HPDE6-E6E7 (cell line): ENCODE measurements at regions not wholly inside any gene's neighbourhood (a gene's known extent, or its start where the extent isn't known, plus 50 kb on each side); places are given as distances from the start of the nearest gene placed in this dataset.
"Not testable (repeated sequence)": the region's sequence is repeated elsewhere in the genome, so short reads cannot be mapped to it uniquely, and the experiment has no call there.

Source experiments
- DNase-seq: peaks from one replicate; pipeline ENCODE4 v3.0.0; 2011; ENCODE audit warnings: missing footprints; ENCODE audit errors: extremely low spot score

DNA sequence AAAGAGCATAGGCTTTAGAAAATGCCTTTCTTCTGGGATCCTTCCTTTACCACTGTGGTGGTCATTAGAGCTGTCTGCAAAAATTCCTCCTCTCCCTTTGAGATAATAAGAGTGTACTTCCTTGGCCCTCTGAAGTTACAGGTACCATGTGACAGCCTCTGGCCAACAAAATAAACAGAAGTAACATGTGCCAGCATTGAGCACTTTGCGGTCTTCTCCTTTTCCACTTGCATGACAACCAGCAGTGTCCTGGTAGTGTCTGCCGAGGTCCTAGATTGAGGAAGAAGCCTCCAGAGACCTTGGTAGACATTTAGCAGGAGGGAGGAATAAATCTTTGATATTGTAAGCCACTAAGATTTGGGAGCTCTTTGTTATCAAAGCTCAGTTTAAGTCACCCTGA lies 87.5 kb upstream of the ARID1B start:
- no peak for DNase-seq

DNA sequence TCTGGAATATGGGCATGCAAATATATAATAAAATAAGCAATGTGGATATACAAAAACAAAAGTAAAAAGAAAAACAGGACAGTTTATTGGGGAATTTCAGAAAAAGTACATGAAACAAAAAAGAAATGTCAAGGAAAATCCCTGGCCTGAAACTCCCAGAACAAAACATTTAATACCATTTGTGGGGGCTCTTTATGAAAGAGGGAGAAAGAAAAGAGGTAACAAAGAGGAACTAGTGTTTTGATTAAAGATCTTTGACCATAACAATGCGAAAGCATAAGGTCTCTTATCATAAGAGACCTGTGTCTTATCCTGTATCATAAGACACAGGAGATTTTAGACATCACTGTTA lies 88.6 kb upstream of the ARID1B start:
- DNase-seq = no peak

DNA sequence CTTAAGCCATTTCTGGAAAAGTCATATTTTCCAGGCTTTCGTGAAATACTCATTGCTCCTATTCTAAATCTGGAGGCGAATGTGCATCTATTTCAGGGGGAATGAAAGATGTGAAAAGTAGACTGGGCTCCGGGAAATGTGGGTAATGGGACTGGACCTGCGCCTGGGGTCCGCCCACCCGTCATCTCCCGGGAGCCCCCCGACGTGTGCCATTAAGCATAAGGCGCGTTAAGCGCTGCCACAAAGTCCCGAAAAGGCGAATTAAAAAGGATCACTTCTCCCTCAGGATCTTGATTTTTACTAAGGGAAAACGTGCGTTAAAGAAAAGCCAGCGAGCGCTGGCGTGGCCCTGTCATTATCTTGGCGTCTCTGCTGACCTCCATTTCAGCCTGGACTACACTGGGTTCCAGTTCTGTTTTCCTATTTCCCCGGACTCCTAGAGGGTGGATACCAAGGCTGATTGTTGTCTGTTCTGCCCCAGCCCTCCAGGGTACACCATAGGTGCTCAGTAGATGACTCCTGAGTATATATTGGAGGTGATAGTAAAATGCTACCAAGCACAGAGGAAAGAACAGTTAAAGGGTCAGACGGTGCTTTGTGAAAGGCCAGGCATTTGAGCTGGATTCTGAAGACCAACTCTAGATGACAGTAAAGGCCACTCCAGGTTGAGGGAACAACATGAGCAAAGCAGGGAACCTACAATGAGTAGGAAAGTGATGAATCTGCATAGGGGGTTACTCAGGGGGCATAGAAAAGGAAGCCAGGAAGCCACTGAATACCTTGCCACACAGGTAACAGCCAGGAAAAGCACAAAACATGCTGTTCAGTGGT lies 89.2 kb upstream of the ARID1B start:
- DNase-seq = no peak

DNA sequence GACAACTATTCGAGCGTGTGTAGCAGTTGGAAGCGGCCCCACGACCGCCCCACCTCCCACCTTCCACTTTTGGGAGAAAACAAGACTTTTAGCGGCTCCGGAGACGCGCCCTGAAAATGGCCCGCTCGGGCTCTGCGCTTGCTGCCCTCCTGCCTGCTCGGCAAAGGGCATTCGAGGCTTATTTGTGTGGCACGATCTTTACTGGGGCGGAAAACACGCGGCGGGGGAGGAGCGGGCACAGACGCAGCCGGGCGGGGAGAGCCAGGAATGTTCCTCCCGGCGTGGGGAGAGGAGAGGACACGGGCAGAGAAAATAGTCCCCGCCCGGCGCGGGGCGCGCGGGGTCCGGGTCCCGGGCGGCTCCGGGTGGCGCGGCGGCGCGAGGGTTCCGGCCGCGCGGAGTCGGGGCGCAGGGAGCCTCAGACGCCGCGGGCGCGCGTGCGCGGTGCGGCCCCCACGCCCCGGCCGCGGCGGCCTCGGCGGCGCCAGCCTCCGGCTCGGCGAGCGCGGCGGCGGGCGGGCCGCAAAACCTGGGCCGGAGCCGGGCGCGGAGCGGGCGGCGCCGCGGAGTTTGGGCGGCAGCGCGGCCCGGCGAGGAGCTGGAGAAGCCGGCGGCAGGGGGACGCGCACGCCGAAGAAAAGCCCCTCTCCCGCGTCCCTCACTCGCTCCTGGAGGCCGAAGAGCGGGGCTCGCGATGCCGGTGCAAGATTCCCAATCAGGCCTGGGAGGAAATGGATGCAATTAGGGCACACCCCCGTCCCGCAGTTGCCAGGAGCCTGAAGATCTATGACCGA lies 90.0 kb upstream of the ARID1B start:
- peak; percentile 73 for DNase-seq

DNA sequence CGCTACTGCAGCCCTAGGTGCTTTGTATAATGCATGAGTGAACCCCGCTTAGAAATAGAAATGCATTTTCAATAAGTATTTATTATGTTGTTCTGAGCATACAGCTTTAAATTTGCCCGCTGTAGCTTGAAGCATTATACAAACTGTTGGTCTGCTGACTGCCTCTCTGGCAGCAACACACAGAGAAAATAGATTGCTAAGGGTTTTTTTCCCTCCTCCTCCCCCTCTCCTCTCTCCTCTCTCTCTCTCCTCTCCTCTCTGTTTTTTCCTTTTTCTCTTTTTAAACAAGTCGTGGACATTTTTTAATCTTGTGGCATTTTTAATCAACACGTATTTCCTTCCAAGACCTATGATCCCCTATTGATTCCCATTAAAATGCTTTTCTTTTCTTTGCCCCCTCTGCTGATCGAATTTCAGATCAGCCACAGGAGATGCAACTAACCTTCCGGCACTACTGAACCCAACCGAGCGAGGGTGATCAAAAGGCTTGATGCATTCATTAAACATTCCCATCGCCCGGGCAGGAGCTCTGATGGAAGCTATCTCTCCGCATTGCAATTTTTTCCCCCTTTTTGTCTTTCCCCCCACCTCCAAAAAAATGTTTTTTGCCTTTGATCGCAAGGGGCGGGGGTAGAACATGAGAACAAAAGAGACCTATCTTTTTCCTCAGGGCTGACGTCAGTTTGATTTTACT lies 90.7 kb upstream of the ARID1B start:
- DNase-seq = peak; percentile 57

DNA sequence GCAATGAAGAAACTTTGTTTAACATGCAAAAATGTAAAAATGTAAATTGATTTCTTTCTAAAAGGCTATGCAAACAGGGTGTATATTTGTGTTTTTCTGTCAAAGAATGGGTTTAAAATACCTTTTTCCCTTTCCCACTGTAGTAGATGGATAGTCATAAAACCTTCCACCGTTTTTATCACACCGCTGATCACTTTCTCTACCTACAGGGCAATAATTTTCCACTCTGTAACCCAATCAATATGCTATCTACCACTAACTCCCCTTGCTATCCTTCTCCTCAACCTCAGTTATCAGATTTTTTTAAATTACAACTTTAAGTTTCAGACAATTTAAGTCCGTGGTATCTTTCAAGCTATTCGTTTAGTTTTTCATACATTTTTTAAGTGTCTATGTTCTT lies 91.4 kb upstream of the ARID1B start:
- DNase-seq = no peak

DNA sequence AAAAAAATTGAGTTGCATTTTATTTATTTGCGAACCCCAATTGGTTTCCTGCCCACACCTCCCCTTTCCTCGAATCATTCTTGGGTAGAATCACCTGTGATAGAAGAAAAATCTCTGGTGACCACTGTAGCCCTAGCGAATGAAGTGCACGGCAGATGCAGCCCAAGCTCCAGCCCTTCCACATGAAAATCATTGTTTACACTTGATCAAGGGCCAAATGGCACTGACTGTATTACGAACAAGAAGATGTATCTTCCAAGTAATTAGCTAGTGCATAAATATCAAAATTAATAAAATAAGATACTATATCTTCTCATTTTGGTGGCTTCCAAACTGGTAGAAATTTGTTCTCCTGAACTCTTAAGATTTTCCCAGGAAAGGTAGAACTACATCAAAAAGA lies 93.4 kb upstream of the ARID1B start:
- DNase-seq = no peak

DNA sequence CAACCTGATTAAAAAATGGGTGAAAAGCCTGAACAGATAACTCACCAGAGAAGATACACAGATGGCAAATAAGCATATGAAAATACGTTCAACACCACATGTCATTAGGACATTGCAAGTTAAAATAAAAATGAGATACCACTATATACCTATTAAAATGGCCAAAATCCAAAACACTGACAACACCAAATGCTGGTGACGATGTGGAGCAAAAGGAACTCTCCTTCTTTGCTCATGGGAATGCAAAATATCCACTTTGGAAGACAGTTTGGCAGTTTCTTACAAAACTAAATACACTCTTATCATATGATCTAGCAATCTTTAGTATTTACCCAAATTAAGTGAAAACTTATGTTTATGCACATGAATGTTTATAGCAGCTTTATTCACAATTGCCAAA lies 100.5 kb upstream of the ARID1B start:
- DNase-seq = no peak

DNA sequence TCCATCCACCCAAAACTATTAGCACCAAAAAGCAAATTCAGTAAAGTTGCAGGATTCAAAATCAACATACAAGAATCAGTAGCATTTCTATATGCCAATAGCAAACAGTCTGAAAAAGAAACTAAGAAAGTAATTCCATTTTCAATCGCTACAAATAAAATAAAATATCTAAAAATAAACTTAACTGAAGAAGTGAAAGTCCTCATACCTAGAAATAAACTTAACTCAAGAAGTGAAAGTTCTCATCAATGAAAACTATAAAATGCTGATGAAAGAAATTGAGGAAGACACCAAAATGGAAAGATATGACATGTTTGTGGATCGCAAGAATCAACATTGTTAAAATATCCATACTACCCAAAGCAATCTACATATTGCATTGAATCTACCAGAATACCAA lies 103.0 kb upstream of the ARID1B start:
- no peak for DNase-seq

DNA sequence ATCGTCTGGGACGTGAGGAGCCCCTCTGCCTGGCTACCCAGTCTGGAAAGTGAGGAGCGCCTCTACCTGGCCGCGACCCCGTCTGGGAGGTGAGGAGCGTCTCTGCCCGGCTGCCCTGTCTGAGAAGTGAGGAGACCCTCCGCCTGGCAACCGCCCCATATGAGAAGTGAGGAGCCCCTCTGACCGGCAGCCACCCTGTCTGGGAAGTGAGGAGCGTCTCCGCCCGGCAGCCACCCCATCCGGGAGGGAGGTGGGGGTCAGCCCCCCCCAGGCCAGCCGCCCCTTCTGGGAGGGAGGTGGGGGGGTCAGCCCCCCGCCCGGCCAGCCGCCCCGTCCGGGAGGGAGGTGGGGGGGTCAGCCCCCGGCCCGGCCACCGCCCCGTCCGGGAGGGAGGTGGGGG lies 107.1 kb upstream of the ARID1B start:
- DNase-seq = not testable (repeated sequence)

DNA sequence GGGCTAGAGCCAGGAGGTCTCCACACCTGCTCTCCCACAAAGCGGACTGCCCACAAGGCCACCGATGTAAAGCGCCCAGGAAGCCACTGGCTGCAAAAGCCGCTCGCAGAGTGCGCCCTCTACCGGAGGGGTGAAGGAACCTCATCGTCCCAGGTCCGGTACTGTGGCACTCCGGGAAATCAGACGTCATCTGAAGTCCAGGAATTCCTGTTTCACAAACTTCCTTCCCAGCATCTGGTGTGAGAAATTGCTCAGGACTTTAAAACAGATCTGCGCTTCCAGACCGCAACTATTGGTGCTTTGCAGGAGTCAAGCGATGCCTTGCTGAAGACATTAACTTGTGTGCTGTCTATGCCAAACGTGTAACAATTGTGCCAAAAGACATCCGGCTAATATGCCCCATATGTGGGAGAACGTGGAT lies 115.1 kb upstream of the ARID1B start:
- no peak for DNase-seq

DNA sequence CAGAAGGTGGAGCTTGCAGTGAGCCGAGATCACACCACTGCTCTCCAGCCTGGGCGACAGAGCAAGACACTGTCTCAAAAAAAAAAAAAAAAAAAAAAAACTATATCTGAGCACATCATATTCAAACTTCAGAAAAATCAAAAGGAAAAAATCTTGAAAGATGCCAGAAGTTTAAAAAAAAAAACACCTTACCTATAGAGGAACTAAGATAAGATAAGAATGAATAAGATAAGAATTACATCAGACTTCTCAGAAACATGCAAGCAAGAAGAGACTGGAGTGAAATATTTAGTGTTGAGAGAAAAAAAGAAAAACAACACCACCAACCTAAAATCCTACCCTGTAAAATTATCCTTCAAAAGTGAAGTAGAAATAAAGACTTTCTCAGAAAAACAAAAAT lies 116.8 kb upstream of the ARID1B start:
- DNase-seq = no peak

DNA sequence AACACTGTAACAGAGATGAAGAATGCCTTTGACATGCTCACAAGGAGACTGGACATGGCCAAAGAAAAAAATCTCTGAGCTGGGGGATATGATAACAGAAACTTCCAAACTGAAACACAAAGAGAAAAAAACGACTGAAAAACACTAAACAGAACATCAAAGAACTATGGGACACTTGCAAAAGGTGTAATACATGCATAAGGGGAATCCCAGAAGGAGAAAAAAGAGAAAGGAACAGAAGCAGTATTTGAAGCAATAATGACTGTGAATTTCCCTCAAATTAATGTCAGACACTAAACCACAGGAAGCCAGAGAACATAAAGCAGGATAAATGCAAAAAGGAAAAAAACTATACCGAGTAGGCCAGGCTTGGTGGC lies 117.4 kb upstream of the ARID1B start:
- no peak for DNase-seq

DNA sequence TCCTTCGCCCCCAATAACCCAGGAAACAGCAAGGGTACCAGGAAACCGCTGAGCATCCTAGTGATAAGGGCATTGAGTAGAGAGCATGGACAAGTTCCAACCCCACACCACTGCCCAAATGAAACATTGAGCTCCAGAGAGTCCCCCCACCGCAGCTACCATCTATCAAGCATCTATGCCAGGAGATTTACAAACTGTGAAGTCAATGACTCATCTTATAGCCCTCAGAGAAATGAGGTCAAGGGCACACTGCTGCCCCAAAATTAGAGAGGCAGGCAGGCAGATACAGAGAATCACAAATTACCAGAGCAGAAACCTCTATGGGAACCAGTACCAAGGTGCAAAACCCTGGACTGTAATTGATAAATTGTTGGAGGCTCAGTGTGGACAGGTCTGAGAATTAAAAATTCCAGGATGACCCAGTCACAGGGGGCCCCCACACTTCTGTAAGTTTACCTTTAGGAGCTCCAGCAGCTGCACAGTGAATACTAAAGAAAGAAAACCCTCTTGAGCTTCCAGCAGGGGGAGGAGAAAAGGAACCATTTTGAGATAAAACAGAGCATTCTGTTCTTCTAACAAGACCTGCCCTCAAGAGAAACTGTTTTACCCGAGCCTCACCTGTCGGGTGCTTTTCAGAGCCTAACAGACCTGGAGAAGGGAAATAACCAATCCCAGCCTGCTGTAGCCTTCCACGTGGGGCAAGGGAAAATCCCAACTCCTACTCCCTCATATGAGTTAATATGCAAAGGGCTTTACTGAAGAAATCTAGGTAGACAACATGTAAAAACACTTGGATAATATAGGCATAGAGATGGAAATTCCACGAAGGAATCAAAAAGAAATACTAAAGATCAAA lies 118.0 kb upstream of the ARID1B start:
- DNase-seq = no peak

DNA sequence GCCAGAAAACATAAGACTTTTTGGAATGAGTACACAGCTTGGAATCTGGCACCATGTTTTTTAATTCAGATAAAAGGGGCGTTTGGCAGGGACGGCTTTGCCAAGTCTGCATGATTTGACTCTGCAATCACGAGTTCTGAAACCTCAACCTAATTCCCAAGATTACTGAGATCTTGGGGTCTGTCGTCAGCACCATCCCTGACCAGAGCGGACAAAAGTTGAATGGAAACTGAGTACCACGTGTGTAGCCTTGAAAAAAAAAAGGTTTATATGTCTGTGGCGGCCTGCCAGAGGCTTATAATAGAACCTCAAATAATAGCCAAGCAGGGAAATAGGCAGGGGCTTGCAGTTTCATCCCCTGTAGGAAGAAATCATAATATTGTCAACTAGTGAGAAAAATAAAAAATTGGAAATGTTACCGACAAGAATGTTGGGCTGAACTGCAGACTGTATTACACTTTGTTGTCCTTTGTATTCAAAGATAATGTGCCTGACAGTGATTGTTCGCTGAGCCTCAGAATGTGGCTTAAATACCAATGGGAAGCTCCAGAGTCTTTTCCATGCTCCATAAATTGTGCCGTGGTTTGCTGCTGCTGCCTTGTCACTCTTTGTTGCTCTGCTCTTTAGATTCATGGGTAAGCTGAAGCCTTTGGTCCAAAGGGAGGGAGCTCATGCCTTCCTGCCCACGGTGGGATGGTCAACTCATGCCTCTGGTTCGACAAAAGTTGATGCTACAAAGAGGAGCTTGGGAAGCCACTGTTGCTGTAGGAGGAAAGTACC lies 118.8 kb upstream of the ARID1B start:
- DNase-seq = no peak

DNA sequence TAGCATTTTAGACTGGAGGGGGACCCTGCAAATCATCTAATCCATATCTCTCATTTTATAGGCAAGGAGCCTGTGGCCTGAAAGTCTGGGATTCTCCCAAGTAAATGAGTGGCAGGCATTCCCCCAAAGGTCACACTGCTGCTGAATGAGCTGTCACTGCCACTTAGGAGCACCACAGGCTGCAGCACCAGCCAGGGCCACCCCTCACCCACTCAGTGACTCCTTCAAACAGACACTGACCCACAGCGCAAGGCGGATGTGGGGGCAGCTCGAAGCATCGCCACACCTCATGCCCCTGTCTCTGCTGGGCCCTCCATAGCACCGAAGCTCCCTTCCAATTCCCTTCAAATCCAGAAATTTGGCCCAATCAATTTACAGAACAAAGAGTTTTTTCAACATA lies 119.9 kb upstream of the ARID1B start:
- no peak for DNase-seq

DNA sequence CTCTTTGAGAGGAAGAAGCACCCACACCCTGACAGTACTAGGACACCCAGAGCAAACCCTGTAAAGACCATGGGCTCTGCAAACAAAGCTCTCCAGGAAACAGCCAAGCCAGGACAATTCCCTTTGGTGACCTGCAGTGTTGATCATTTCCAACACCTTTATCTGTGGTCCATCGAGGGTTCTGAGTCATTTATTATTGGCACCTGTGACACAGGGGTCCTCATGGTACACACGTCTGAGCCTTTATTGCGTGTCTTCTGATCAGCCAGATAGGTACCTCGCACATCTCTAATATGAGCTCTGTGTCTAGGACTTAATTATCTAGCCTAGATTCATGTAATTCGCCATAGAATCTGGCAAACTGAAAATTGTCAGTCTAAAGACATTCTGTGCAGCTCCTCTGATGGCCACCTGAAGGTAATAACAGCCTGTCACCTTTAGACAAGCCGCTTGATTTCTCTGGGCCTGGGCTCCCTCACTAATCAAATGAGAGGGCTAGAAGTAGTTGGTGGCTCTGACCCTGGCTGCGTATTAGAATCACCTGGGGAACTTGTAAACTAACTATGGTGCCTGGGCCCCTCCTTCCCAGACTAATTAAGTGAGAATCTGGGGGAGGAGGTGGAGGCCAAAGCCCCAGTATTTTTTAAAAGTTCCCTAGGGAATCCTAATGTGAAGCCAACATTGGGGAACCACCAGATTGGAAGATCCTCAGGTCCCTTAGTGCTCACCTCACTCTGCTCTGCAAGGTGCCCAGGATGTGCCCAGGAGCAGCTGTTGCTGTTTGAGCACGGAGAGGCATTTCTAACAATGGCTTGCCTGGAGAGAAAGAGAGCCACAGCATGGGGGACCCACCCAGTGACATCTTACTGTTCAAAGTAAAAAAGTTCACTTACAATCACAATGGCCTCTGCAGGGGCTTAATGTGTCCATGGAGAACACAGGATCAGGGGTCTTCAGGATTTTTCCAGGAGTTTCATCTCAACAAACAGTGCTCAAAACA lies 122.0 kb upstream of the ARID1B start:
- DNase-seq = no peak

DNA sequence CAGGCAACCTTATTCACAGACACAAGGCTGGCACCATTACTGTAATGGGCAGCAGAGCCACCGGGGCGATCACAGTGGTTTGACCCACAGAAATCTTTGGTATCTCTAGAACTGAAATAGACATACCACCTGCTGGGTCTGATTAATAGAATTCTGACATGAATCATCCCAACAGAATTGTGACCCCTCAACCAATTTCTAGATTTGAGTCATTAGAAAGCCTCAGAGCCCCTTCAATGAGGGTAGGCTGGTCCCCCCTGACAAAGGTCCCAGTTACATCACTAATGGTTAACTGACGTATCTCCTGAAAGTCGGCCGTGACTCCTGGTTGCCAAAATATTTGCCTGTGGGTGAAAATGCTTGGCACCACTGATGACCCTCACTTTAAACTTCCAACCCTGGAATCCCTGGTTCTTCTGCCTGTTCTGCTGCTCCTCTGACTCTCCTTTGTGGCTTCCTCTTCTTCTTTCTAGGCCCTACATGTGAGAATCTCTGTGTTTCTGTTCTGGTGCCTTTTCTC lies 124.9 kb upstream of the ARID1B start:
- DNase-seq = no peak

DNA sequence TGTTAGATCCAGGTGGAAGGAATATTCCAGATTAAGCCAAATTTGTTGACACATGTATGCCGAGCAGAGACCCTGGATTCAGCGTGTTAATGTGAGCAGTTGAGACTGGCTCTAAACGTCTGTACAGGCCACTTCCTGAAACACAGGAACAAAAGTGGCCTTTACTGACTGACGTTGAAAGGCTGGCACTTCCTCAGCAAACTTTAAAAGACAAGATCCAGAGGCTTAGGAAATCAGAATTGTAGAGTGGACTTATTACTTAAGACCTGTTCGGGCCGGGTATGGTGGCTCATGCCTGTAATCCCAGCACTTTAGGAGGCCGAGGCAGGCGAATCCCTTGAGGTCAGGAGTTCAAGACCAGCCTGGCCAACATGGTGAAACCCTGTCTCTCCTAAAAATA lies 125.7 kb upstream of the ARID1B start:
- no peak for DNase-seq
